ENCODE measurements at regions not wholly inside any gene's neighbourhood (a gene's known extent, or its start where the extent isn't known, plus 50 kb on each side); places are given as distances from the start of the nearest gene placed in this dataset.

GRCh38 chr3:83438188-83438587 lies 1520.6 kb upstream of the CADM2 start:
- no peak for TF ChIP-seq POLR2A (IDR thresholded peaks at IDR 0.05; ENCODE audit: low read length)
- TF ChIP-seq GATA1 (IDR thresholded peaks at IDR 0.05; ENCODE audit: low read depth, low read length), result no peak
